ENCODE measurements at regions not wholly inside any gene's neighbourhood (a gene's known extent, or its start where the extent isn't known, plus 50 kb on each side); places are given as distances from the start of the nearest gene placed in this dataset.

- no peak for TF ChIP-seq EZH2 (IDR thresholded peaks at IDR 0.05; ENCODE audit: borderline replicate concordance, control insufficient read depth, low read depth, low read length)
- TF ChIP-seq, protein P1, sequence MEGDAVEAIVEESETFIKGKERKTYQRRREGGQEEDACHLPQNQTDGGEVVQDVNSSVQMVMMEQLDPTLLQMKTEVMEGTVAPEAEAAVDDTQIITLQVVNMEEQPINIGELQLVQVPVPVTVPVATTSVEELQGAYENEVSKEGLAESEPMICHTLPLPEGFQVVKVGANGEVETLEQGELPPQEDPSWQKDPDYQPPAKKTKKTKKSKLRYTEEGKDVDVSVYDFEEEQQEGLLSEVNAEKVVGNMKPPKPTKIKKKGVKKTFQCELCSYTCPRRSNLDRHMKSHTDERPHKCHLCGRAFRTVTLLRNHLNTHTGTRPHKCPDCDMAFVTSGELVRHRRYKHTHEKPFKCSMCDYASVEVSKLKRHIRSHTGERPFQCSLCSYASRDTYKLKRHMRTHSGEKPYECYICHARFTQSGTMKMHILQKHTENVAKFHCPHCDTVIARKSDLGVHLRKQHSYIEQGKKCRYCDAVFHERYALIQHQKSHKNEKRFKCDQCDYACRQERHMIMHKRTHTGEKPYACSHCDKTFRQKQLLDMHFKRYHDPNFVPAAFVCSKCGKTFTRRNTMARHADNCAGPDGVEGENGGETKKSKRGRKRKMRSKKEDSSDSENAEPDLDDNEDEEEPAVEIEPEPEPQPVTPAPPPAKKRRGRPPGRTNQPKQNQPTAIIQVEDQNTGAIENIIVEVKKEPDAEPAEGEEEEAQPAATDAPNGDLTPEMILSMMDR (IDR thresholded peaks at IDR 0.05 in 2 of 3, conservative IDR thresholded peaks at IDR 0.05 in 1 of 3; ENCODE audit: control insufficient read depth in 2 of 3, extremely low read depth in 1 of 3, insufficient read depth in 1 of 3, low read depth in 3 of 3, low read length in 3 of 3) = no peak
- TF ChIP-seq, protein P2, sequence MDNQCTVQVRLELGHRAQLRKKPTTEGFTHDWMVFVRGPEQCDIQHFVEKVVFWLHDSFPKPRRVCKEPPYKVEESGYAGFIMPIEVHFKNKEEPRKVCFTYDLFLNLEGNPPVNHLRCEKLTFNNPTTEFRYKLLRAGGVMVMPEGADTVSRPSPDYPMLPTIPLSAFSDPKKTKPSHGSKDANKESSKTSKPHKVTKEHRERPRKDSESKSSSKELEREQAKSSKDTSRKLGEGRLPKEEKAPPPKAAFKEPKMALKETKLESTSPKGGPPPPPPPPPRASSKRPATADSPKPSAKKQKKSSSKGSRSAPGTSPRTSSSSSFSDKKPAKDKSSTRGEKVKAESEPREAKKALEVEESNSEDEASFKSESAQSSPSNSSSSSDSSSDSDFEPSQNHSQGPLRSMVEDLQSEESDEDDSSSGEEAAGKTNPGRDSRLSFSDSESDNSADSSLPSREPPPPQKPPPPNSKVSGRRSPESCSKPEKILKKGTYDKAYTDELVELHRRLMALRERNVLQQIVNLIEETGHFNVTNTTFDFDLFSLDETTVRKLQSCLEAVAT (IDR thresholded peaks at IDR 0.05) = no peak
- no peak for TF ChIP-seq DPF2 (IDR thresholded peaks at IDR 0.05)
- no peak for TF ChIP-seq SUZ12 (IDR thresholded peaks at IDR 0.05; ENCODE audit: unreplicated experiment)
Measured at GRCh38 chr9:13627071-13627470, 347.6 kb upstream of the MPDZ start.
